ENCODE measurements at regions not wholly inside any gene's neighbourhood (a gene's known extent, or its start where the extent isn't known, plus 50 kb on each side); places are given as distances from the start of the nearest gene placed in this dataset.

DNA sequence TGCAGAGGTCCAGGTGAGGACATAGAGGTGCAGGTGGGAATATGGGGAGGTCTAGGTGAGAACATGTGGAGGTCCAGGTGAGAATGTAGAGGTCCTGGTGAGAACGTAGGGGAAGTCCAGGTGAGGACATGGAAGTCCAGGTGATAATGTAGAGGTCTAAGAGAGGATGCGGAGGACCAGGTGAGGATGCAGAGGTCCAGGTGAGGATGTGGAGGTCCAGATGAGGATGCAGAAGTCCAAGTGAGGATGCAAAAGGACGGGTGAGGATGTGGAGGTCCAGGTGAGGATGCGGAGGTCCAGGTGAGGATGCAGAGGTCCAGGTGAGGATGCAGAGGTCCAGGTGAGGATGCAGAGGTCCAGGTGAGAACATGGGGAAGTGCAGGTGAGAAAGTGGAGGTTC is 133.8 kb downstream of the MRPL36 start:
- Mint-ChIP-seq H3K27me3 (ENCODE audit: low read depth in 3 of 3) (peaks cover 19 to 31% (median 21%) of the 10 kb centered on the region in 3 donors), H3K4me1 (peaks cover 6 to 16% of the 10 kb centered on the region in 2 donors), H3K27ac (no peak overlapping the region), H3K4me3 (peak overlapping the region in 3 of 5 donors; percentile 42 to 72 (median 51)), H3K36me3 (peaks cover 0 to 6% (median 0%) of the 10 kb centered on the region in 3 donors), H3K9me3 (peaks cover 0 to 2% (median 0%) of the 10 kb centered on the region in 6 donors)
- no peak for DNase-seq

- Mint-ChIP-seq H3K27me3 (ENCODE audit: low read depth in 3 of 3) (peaks cover 19 to 31% (median 21%) of the 10 kb centered on the region in 3 donors), H3K4me3 (peak overlapping the region in 1 of 5 donors; percentile 72), H3K9me3 (peaks cover 0 to 2% (median 0%) of the 10 kb centered on the region in 6 donors), H3K36me3 (peaks cover 0 to 6% (median 0%) of the 10 kb centered on the region in 3 donors), H3K27ac (no peak overlapping the region), H3K4me1 (peaks cover 6 to 16% of the 10 kb centered on the region in 2 donors)
- DNase-seq: no peak
These were observed 134.4 kb downstream of the MRPL36 start for GRCh38 chr5:1665231-1665630.

GRCh38 chr5:1663186-1663585 is 136.5 kb downstream of the MRPL36 start:
- Mint-ChIP-seq H3K4me3 (no peak overlapping the region), H3K9me3 (peaks cover 0 to 2% (median 0%) of the 10 kb centered on the region in 6 donors), H3K36me3 (peaks cover 0 to 6% (median 0%) of the 10 kb centered on the region in 3 donors), H3K27ac (no peak overlapping the region), H3K27me3 (ENCODE audit: low read depth in 3 of 3) (peaks cover 13 to 29% (median 21%) of the 10 kb centered on the region in 3 donors), H3K4me1 (peaks cover 0 to 11% of the 10 kb centered on the region in 2 donors)
- no peak for DNase-seq

DNA sequence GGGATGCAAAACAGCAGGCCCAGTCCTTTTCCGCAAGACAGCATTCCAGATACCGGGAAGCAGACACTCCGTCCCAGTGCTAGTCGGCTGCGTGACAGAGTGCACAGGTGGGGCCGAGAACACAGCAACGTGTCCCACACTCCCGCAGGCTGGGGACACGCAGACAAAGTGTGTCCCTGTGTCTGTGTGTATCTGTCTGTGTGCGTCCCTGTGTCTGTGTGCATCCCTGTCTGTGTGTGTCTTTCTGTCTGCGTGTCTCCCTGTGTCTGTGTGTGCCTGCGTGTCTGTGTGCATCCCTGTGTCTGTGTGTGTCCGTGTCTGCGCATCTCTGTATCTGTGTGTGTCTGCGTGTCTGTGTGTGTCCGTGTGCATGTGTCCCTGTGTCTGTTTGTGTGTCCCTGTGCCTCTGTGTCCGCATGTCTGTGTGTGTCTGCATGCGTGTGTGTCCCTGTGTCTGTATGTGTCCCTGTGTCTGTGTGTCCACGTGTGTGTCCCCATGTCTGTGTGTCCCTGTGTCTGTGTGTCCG is 137.0 kb downstream of the MRPL36 start:
- Mint-ChIP-seq H3K27me3 (ENCODE audit: low read depth in 3 of 3) (peaks cover 13 to 27% (median 21%) of the 10 kb centered on the region in 3 donors), H3K4me1 (peaks cover 0 to 10% of the 10 kb centered on the region in 2 donors), H3K36me3 (peaks cover 0 to 6% (median 0%) of the 10 kb centered on the region in 3 donors), H3K27ac (no peak overlapping the region), H3K4me3 (no peak overlapping the region), H3K9me3 (peaks cover 0 to 2% (median 0%) of the 10 kb centered on the region in 6 donors)
- no peak for DNase-seq

DNA sequence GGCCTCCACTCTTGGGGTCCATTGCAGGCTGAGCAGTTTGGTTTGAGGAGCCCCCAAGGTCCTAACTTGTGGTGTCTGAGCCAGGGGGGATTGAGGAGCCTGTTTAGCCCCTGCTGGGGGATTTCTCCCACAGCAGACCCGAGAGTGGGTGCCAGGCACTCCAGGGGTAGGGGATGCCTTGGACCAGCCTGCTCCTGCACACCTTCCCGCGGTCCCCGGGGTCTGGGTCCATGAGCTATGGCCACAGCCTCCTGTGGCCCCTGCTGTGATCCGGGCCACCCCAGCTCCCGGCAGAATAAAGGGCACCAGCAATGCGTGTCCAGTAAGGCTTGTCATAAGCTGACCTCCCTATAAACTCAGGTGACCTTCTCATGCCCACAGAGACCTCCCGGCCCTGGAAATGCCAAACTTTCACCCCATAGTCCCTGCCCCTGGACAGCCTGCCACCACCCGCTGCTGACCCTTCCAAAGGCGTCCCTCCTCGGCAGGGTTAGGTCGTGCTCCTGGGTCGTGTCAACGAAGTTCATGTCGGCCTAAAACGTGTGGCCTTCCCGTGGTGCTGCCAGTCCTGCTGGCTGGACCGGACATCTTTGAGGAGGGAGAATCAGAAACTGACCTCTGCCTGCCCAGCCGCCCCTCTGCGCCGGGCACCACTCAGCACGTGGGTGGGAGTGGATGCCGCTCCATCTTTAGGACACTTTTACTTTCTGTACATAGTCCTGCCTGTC is 137.6 kb downstream of the MRPL36 start:
- peaks cover 13 to 28% (median 21%) of the 10 kb centered on the region in 3 donors for H3K27me3 Mint-ChIP-seq (ENCODE audit: low read depth in 3 of 3)

DNA sequence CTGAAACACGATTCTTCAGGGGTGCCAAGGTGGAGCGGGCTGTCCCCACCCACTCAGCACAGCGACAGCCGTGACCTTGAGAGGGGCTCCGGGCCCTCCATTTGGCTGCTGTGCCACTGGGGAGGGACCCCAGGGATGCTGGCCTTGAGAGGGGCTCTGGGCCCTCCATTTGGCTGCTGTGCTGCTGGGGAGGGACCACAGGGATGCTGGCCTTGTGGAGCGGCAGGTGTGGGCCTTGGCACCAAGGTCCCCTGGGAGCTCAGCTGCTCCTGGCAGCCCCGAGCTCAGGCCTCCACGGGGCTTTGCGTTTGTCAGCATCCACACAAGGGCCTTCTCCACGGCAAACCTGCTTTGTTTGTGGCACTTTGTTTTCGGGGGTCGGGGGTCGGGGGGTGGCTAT is 137.6 kb upstream of the LPCAT1 start:
- Mint-ChIP-seq H3K4me3 (no peak overlapping the region), H3K36me3 (peaks cover 0 to 6% (median 0%) of the 10 kb centered on the region in 3 donors), H3K4me1 (peaks cover 0 to 6% of the 10 kb centered on the region in 2 donors), H3K27ac (no peak overlapping the region), H3K27me3 (ENCODE audit: low read depth in 3 of 3) (peaks cover 13 to 24% (median 18%) of the 10 kb centered on the region in 3 donors), H3K9me3 (peaks cover 0 to 2% (median 0%) of the 10 kb centered on the region in 6 donors)
- DNase-seq: no peak

More for the DNA sequence above, 137.6 kb downstream of the MRPL36 start:
- Mint-ChIP-seq H3K27ac (no peak overlapping the region), H3K4me1 (peaks cover 0 to 10% of the 10 kb centered on the region in 2 donors), H3K9me3 (peaks cover 0 to 2% (median 0%) of the 10 kb centered on the region in 6 donors), H3K36me3 (peaks cover 0 to 6% (median 0%) of the 10 kb centered on the region in 3 donors), H3K4me3 (no peak overlapping the region)
- no peak for DNase-seq

GRCh38 chr5:1660511-1660910 is 136.8 kb upstream of the LPCAT1 start:
- H3K9me3 Mint-ChIP-seq: no peaks in the 10 kb centered on the region
- no peak overlapping the region for H3K4me3 Mint-ChIP-seq
- H3K27me3 Mint-ChIP-seq (ENCODE audit: low read depth in 3 of 3): peaks cover 7 to 17% (median 13%) of the 10 kb centered on the region in 3 donors
- peaks cover 0 to under 1% (median 0%) of the 10 kb centered on the region in 3 donors for H3K36me3 Mint-ChIP-seq
- DNase-seq: no peak
- H3K27ac Mint-ChIP-seq: no peak overlapping the region
- H3K4me1 Mint-ChIP-seq: no peaks in the 10 kb centered on the region

- H3K27me3 Mint-ChIP-seq (ENCODE audit: low read depth in 3 of 3): peaks cover 5 to 13% (median 9%) of the 10 kb centered on the region in 3 donors
- DNase-seq: no peak
- H3K9me3 Mint-ChIP-seq: no peaks in the 10 kb centered on the region
- no peak overlapping the region for H3K27ac Mint-ChIP-seq
- no peak overlapping the region for H3K4me3 Mint-ChIP-seq
- H3K4me1 Mint-ChIP-seq: no peaks in the 10 kb centered on the region
- H3K36me3 Mint-ChIP-seq: no peaks in the 10 kb centered on the region
These were observed 136.2 kb upstream of the LPCAT1 start for GRCh38 chr5:1660001-1660400.

GRCh38 chr5:1659100-1659981 is 135.6 kb upstream of the LPCAT1 start:
- no peak overlapping the region for H3K4me3 Mint-ChIP-seq
- no peaks in the 10 kb centered on the region for H3K9me3 Mint-ChIP-seq
- no peak for DNase-seq
- no peaks in the 10 kb centered on the region for H3K4me1 Mint-ChIP-seq
- H3K36me3 Mint-ChIP-seq: no peaks in the 10 kb centered on the region
- H3K27ac Mint-ChIP-seq: no peak overlapping the region
- peaks cover 5 to 10% (median 6%) of the 10 kb centered on the region in 3 donors for H3K27me3 Mint-ChIP-seq (ENCODE audit: low read depth in 3 of 3)

DNA sequence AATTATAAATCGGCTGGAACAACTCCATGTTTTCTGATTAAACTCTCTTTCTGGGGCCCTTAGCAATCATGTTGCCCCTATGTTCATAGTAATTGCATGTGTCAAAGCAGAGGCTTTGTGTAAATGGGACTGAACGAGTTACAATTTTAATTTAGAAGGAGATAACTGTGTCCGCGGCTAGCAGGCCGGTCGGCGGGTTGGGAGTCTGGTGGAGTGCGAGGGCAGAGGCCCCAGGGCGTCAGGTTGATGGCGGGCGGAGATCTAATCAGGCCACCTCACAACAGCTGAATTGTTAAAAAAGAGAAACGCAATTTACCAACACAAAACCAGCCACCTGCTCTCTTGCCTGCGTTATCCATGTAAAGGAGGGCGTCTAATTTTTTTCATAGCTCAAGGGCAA is 134.9 kb upstream of the LPCAT1 start:
- H3K9me3 Mint-ChIP-seq: no peaks in the 10 kb centered on the region
- H3K36me3 Mint-ChIP-seq: no peaks in the 10 kb centered on the region
- DNase-seq: no peak
- no peaks in the 10 kb centered on the region for H3K4me1 Mint-ChIP-seq
- H3K4me3 Mint-ChIP-seq: no peak overlapping the region
- peaks cover 4 to 9% (median 5%) of the 10 kb centered on the region in 3 donors for H3K27me3 Mint-ChIP-seq (ENCODE audit: low read depth in 3 of 3)
- no peak overlapping the region for H3K27ac Mint-ChIP-seq

GRCh38 chr5:1657161-1657741 is 133.5 kb upstream of the LPCAT1 start:
- H3K27ac Mint-ChIP-seq: no peak overlapping the region
- H3K27me3 Mint-ChIP-seq (ENCODE audit: low read depth in 3 of 3): peaks cover 4 to 9% (median 6%) of the 10 kb centered on the region in 3 donors
- no peaks in the 10 kb centered on the region for H3K36me3 Mint-ChIP-seq
- no peak for DNase-seq
- H3K4me3 Mint-ChIP-seq: no peak overlapping the region
- peaks cover 0 to 4% of the 10 kb centered on the region in 2 donors for H3K4me1 Mint-ChIP-seq
- H3K9me3 Mint-ChIP-seq: no peaks in the 10 kb centered on the region

DNA sequence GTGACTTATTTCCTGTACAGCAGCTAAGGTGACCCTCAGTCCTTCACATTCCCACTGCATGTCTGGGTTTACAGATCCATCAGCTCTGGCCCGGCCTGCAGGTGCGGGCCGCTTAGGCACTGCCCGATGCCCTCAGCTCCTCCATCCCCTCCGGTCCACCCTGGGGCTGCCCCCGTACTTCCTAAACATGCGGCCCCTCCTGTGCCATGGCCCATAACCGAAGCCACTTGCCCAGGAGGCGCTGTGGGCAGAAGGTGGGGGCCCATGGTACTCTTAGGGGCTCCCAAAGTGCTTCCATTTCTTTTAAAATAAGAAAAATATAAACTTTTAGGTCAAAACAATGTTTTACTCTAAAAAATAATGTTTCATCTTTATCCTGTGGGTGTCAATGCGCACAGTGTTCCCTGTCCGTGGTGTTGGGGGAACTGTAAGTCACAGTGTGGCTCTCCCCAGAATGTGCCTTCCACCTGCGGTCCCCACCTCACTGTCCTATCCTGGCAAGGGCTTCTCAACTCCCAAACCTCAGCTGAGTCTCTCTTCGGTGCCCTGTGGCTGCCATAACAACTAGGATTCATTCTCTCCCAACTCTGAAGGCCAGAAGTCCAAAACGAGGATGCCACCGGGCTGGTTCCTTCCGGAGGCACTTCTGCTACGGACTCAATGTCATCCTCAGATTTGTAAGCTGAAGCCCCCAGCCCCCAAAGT is 132.7 kb upstream of the LPCAT1 start:
- H3K36me3 Mint-ChIP-seq: no peaks in the 10 kb centered on the region
- H3K9me3 Mint-ChIP-seq: no peaks in the 10 kb centered on the region
- H3K4me1 Mint-ChIP-seq: peaks cover 0 to 4% of the 10 kb centered on the region in 2 donors
- DNase-seq: no peak
- H3K27ac Mint-ChIP-seq: no peak overlapping the region
- H3K4me3 Mint-ChIP-seq: no peak overlapping the region
- peaks cover 6 to 9% (median 8%) of the 10 kb centered on the region in 3 donors for H3K27me3 Mint-ChIP-seq (ENCODE audit: low read depth in 3 of 3)
